ENCODE measurements at regions not wholly inside any gene's neighbourhood (a gene's known extent, or its start where the extent isn't known, plus 50 kb on each side); places are given as distances from the start of the nearest gene placed in this dataset.
"Not testable (repeated sequence)": the region's sequence is repeated elsewhere in the genome, so short reads cannot be mapped to it uniquely, and the experiment has no call there.

GRCh38 chrX:120752431-120753082 is 122.7 kb upstream of the C1GALT1C1 start:
- DNase-seq = no peak

- no peak for DNase-seq
Observed at GRCh38 chrX:120751683-120752082, 121.8 kb upstream of the C1GALT1C1 start.

- DNase-seq = no peak
Observed at GRCh38 chrX:120750381-120750780, 120.5 kb upstream of the C1GALT1C1 start.

- no peak for DNase-seq
Observed at GRCh38 chrX:120749141-120749846, 119.4 kb upstream of the C1GALT1C1 start.

GRCh38 chrX:120746153-120746552 is 116.3 kb upstream of the C1GALT1C1 start:
- no peak for DNase-seq

- DNase-seq = no peak
Observed at GRCh38 chrX:120742946-120743665, 113.3 kb upstream of the C1GALT1C1 start.

- no peak for DNase-seq
Observed at GRCh38 chrX:120741452-120741851, 111.6 kb upstream of the C1GALT1C1 start.

- no peak for DNase-seq
Observed at GRCh38 chrX:120740072-120740471, 110.2 kb upstream of the C1GALT1C1 start.

- no peak for DNase-seq
Observed at GRCh38 chrX:120739300-120739699, 109.4 kb upstream of the C1GALT1C1 start.

- DNase-seq = no peak
Observed at GRCh38 chrX:120736989-120737388, 107.1 kb upstream of the C1GALT1C1 start.

GRCh38 chrX:120735966-120736365 is 106.1 kb upstream of the C1GALT1C1 start:
- DNase-seq = no peak

- no peak for DNase-seq
Observed at GRCh38 chrX:120732879-120733278, 103.0 kb upstream of the C1GALT1C1 start.

GRCh38 chrX:120732461-120732860 is 102.6 kb upstream of the C1GALT1C1 start:
- no peak for DNase-seq

- DNase-seq = no peak
Observed at GRCh38 chrX:120731386-120731785, 101.5 kb upstream of the C1GALT1C1 start.

GRCh38 chrX:120729506-120730255 is 99.8 kb upstream of the C1GALT1C1 start:
- DNase-seq = not testable (repeated sequence)

GRCh38 chrX:120727911-120728310 is 98.1 kb upstream of the C1GALT1C1 start:
- DNase-seq = no peak

- DNase-seq = no peak
Observed at GRCh38 chrX:120727452-120727851, 97.6 kb upstream of the C1GALT1C1 start.

GRCh38 chrX:120726294-120726693 is 96.4 kb upstream of the C1GALT1C1 start:
- no peak for DNase-seq

- DNase-seq = no peak
Observed at GRCh38 chrX:120725874-120726273, 96.0 kb upstream of the C1GALT1C1 start.

- no peak for DNase-seq
Observed at GRCh38 chrX:120719622-120720021, 89.8 kb upstream of the C1GALT1C1 start.

GRCh38 chrX:120718969-120719368 is 89.1 kb upstream of the C1GALT1C1 start:
- DNase-seq = no peak

GRCh38 chrX:120702337-120702736 is 72.5 kb upstream of the C1GALT1C1 start:
- DNase-seq = not testable (repeated sequence)

- no peak for DNase-seq
Observed at GRCh38 chrX:120697053-120697452, 67.2 kb upstream of the C1GALT1C1 start.
